Calu3 (cell line): ENCODE measurements at regions not wholly inside any gene's neighbourhood (a gene's known extent, or its start where the extent isn't known, plus 50 kb on each side); places are given as distances from the start of the nearest gene placed in this dataset.

ENCODE experiments used
- BruUV-seq: library from RNA; stranded (reverse); fragments of 400-500 nt; replicated peaks from 2 replicates; lab custom pipeline; 2021; lab: Mats Ljungman, UMichigan
- CTCF ChIA-PET: fragments of 300-600 bp; sonication (Branson Sonifier 250); formaldehyde crosslinking; loops from one replicate; lab custom pipeline; 2022; ENCODE audit warnings: antibody characterized with exemption; lab: Charles Lee
- DNase-seq: peaks from one replicate; pipeline ENCODE4 v3.0.0; 2022
- H3K27ac Mint-ChIP-seq: one replicate; pipeline ENCODE4 v1.8.0; 2022; ENCODE audit warnings: mixed read lengths; ENCODE audit not compliant: unreplicated experiment
- H3K27me3 Mint-ChIP-seq: one replicate; pipeline ENCODE4 v1.8.0; 2022; ENCODE audit warnings: mixed read lengths; ENCODE audit not compliant: unreplicated experiment
- H3K36me3 Mint-ChIP-seq: one replicate; pipeline ENCODE4 v1.8.0; 2022; ENCODE audit warnings: mild to moderate bottlenecking, moderate library complexity, mixed read lengths; ENCODE audit not compliant: insufficient read depth, unreplicated experiment
- H3K4me1 Mint-ChIP-seq: one replicate; pipeline ENCODE4 v1.8.0; 2022; ENCODE audit warnings: mild to moderate bottlenecking, low read depth, mixed read lengths; ENCODE audit not compliant: unreplicated experiment
- H3K4me3 Mint-ChIP-seq: one replicate; pipeline ENCODE4 v1.8.0; 2022; ENCODE audit warnings: mild to moderate bottlenecking, low read depth, moderate library complexity, mixed read lengths; ENCODE audit not compliant: unreplicated experiment
- H3K9me3 Mint-ChIP-seq: one replicate; pipeline ENCODE4 v1.8.0; 2022; ENCODE audit warnings: low read depth, mixed read lengths; ENCODE audit not compliant: unreplicated experiment
- CTCF ChIP-seq: fragments of 200-600 bp; IDR thresholded peaks from one replicate; pipeline ENCODE4 v1.8.0; 2022; ENCODE audit warnings: antibody characterized with exemption; ENCODE audit not compliant: unreplicated experiment
- intact Hi-C: fragments of 100-400 bp; cut with micrococcal nuclease; formaldehyde crosslinking; loops from one replicate; pipeline ENCODE4 v1.10.0; 2022; ENCODE audit not compliant: unreplicated experiment

- CTCF ChIA-PET = interaction anchor here (0.9 to 1.5 kb wide), 3 partner anchors 10 to 36 kb away, joined by 3 to 10 read pairs (median 3); no protein-coding TSS in a partner anchor
- Mint-ChIP-seq H3K27me3 (peaks cover 88% of the 10 kb centered on the region), H3K9me3 (no peaks in the 10 kb centered on the region), H3K36me3 (peaks cover 8% of the 10 kb centered on the region), H3K4me1 (peaks cover 20% of the 10 kb centered on the region), H3K27ac (no peak overlapping the region), H3K4me3 (no peak overlapping the region)
- no peak for DNase-seq
- no TSS peak for BruUV-seq
- intact Hi-C loops = no loop called here
- no peak for TF ChIP-seq CTCF
Observed at GRCh38 chr16:85331688-85332087, 219.4 kb upstream of the CIBAR2 start.

- no TSS peak for BruUV-seq
- Mint-ChIP-seq H3K27ac (no peak overlapping the region), H3K4me3 (no peak overlapping the region), H3K36me3 (peaks cover 8% of the 10 kb centered on the region), H3K9me3 (no peaks in the 10 kb centered on the region), H3K4me1 (peaks cover 20% of the 10 kb centered on the region), H3K27me3 (peaks cover 83% of the 10 kb centered on the region)
- DNase-seq = no peak
- TF ChIP-seq CTCF = no peak
- intact Hi-C loops = no loop called here
- CTCF ChIA-PET = no interaction called here
Observed at GRCh38 chr16:85332175-85332574, 219.9 kb upstream of the CIBAR2 start.

- no TSS peak for BruUV-seq
- CTCF ChIA-PET = interaction anchor here (0.8 to 1.6 kb wide), 2 partner anchors 14 to 182 kb away, joined by 3 to 5 read pairs; no protein-coding TSS in a partner anchor
- H3K9me3 Mint-ChIP-seq = no peaks in the 10 kb centered on the region
- DNase-seq = no peak
- H3K4me1 Mint-ChIP-seq = peaks cover 20% of the 10 kb centered on the region
- H3K27ac Mint-ChIP-seq = no peak overlapping the region
- H3K27me3 Mint-ChIP-seq = peaks cover 81% of the 10 kb centered on the region
- intact Hi-C loops = no loop called here
- no peak overlapping the region for H3K4me3 Mint-ChIP-seq
- peaks cover 8% of the 10 kb centered on the region for H3K36me3 Mint-ChIP-seq
- no peak for TF ChIP-seq CTCF
Observed at GRCh38 chr16:85333337-85333736, 221.1 kb upstream of the CIBAR2 start.

GRCh38 chr16:85333744-85334640, 221.7 kb upstream of the CIBAR2 start:
- no TSS peak for BruUV-seq
- DNase-seq = no peak
- Mint-ChIP-seq H3K27me3 (peaks cover 81% of the 10 kb centered on the region), H3K9me3 (no peaks in the 10 kb centered on the region), H3K4me1 (peaks cover 20% of the 10 kb centered on the region), H3K27ac (no peak overlapping the region), H3K4me3 (no peak overlapping the region), H3K36me3 (peaks cover 8% of the 10 kb centered on the region)
- CTCF ChIA-PET = interaction anchor here (0.8 to 1.6 kb wide), 2 partner anchors 14 to 181 kb away, joined by 3 to 5 read pairs; no protein-coding TSS in a partner anchor
- no peak for TF ChIP-seq CTCF
- intact Hi-C loops = no loop called here
